Activated CD4-positive, alpha-beta T cell treated with anti-CD3 and anti-CD28 coated beads, Interleukin-2, amount 10 ng/mL, durations not matched to agents 24 days and 14 days (primary cell): ENCODE measurements at regions not wholly inside any gene's neighbourhood (a gene's known extent, or its start where the extent isn't known, plus 50 kb on each side); places are given as distances from the start of the nearest gene placed in this dataset.

ENCODE experiments used
- DNase-seq: peaks from one replicate; pipeline ENCODE4 v3.0.0; 2022
- H3K27ac Mint-ChIP-seq: one replicate; pipeline ENCODE4 v1.8.0; 2022; ENCODE audit warnings: mild to moderate bottlenecking, mixed read lengths
- H3K27me3 Mint-ChIP-seq: one replicate; pipeline ENCODE4 v1.8.0; 2022; ENCODE audit warnings: mixed read lengths
- H3K36me3 Mint-ChIP-seq: one replicate; pipeline ENCODE4 v1.8.0; 2022; ENCODE audit warnings: low read depth, mild to moderate bottlenecking, mixed read lengths
- H3K4me1 Mint-ChIP-seq: one replicate; pipeline ENCODE4 v1.8.0; 2021; ENCODE audit warnings: mixed read lengths
- H3K4me3 Mint-ChIP-seq: one replicate; pipeline ENCODE4 v1.8.0; 2022; ENCODE audit warnings: mild to moderate bottlenecking, moderate library complexity, mixed read lengths
- H3K9me3 Mint-ChIP-seq: one replicate; pipeline ENCODE4 v1.8.0; 2021; ENCODE audit warnings: mixed read lengths
- intact Hi-C: fragments of 100-400 bp; cut with micrococcal nuclease; formaldehyde crosslinking; loops from one replicate; pipeline ENCODE4 v1.15.1; 2023

DNA sequence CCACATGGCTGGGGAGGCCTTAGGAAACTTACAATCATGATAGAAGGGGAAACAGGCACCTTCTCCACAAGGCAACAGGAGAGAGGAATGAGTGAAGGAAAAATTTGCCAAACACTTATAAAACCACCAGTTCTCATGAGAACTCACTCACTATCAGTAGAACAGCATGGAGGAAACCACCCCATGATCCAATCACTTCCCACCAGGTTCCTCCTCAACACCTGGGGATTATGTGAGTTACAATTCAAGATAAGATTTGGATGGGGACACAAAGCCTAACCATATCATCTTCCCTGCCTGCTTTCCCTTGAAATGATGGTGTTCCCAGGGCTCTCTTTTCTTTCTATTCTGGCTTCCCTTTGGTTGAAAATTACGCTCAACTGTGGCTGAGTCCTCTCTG, 262.7 kb upstream of the HABP2 start:
- Mint-ChIP-seq H3K27ac (no peak overlapping the region), H3K36me3 (no peaks in the 10 kb centered on the region), H3K9me3 (no peaks in the 10 kb centered on the region), H3K4me1 (no peaks in the 10 kb centered on the region), H3K27me3 (no peaks in the 10 kb centered on the region), H3K4me3 (no peak overlapping the region)
- DNase-seq, result no peak
- intact Hi-C loops, result no loop called here

DNA sequence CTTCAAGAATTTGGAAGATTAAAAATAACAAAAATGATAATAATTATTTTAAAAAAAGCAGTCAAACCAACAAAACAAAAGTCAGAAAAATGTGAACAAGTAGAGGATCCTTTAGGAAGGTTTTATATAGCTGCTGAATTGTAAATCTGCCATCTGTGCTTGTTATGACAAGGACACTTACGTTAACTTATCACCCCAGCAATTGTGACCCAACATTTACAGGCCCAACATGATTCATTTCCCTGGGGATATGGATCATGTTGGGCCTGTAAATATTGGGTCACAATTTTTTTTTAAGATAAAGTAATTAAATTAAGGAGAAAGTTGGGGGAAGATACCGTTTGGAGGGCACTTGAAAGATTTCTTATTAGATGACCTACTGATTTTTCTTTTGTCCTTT, 261.4 kb upstream of the HABP2 start:
- intact Hi-C loops, result no loop called here
- DNase-seq, result no peak
- H3K36me3 Mint-ChIP-seq, result no peaks in the 10 kb centered on the region
- no peak overlapping the region for H3K27ac Mint-ChIP-seq
- no peak overlapping the region for H3K4me3 Mint-ChIP-seq
- no peaks in the 10 kb centered on the region for H3K9me3 Mint-ChIP-seq
- H3K27me3 Mint-ChIP-seq, result no peaks in the 10 kb centered on the region
- H3K4me1 Mint-ChIP-seq, result no peaks in the 10 kb centered on the region

DNA sequence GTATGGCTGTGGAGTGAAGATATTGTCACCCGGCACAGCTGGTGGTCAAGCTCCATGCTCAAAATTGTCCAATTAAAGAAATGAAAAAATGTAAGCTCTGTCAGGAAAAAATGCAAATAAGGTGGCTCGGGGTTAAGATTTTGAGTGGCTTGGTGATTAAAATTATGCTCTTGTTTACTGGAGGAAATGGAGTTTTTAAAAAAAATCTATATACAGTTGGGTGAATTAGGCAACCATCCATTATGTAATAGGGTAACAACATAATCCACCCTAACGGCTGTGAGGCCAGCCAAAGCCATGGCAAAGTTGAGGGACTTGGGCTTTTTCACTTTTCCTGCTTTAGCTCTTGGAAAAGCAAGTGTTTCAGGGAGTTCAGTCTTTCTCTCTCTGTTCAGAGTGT, 260.8 kb upstream of the HABP2 start:
- Mint-ChIP-seq H3K4me3 (no peak overlapping the region), H3K9me3 (no peaks in the 10 kb centered on the region), H3K27ac (no peak overlapping the region), H3K4me1 (no peaks in the 10 kb centered on the region), H3K27me3 (no peaks in the 10 kb centered on the region), H3K36me3 (no peaks in the 10 kb centered on the region)
- intact Hi-C loops, result no loop called here
- DNase-seq, result no peak

DNA sequence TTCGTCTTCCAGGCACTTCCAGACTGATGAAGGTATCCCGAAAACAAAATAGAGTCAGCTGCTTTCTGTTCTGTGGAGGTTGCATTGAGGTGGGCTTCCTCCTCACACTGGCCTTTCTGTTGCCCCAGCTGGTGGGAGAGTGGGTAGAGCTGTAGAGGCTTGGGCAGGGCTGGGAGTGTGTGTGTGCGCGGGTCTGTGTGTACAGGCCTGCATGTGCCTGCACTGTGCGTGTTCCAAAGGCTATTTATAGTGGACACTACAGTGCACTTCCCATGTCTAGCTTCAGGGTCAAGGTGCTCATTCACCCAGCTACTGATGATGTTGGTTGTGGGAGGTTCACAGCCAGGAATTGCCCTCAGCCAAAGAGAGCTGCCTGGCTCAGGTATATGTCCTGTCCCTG, 260.1 kb upstream of the HABP2 start:
- Mint-ChIP-seq H3K4me1 (no peaks in the 10 kb centered on the region), H3K4me3 (no peak overlapping the region), H3K36me3 (no peaks in the 10 kb centered on the region), H3K27me3 (no peaks in the 10 kb centered on the region), H3K27ac (no peak overlapping the region), H3K9me3 (no peaks in the 10 kb centered on the region)
- DNase-seq, result no peak
- intact Hi-C loops, result no loop called here

DNA sequence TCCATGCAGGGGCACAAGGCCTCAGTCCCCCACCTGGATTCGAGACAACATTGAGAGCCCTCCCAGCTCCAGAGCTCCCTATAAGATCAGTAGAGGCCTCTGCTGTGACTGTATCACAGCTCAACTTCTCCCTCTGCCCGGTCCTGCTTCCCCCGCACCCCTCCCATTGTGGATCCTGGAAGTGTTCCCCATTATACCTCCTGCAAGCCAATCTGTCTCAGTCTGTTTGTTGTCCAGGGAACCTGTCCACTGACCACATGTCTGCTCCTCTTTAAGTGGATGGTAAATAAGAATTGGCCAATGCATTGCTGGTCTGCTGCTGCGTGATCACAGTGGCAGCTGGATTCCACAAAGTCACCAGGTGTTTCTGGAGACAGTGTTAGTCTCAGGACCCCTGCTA, 259.7 kb upstream of the HABP2 start:
- Mint-ChIP-seq H3K9me3 (no peaks in the 10 kb centered on the region), H3K4me3 (no peak overlapping the region), H3K27ac (no peak overlapping the region)

DNA sequence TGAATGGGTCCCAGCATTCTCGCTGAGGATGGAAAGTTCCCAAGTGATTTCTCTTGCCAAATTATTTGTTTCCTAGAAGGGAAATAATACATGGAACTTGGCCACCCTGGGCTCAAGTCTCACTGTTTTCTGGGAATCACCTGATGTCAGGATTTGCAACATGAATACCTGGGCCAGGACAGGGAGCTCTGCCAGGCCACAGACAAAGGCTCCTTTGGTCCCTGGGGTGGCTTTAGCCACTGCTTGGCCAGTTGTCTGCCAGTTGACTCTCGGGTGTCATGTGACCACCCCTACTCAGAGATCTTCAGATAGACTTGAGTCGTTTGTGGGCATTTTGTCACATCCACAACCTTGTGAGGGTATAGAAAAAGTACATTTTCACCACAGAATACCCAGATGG, 258.0 kb upstream of the HABP2 start:
- H3K4me1 Mint-ChIP-seq, result no peaks in the 10 kb centered on the region
- H3K9me3 Mint-ChIP-seq, result no peaks in the 10 kb centered on the region
- H3K36me3 Mint-ChIP-seq, result no peaks in the 10 kb centered on the region
- DNase-seq, result no peak
- no peak overlapping the region for H3K4me3 Mint-ChIP-seq
- intact Hi-C loops, result no loop called here
- H3K27ac Mint-ChIP-seq, result no peak overlapping the region
- H3K27me3 Mint-ChIP-seq, result peaks cover 15% of the 10 kb centered on the region

More for the DNA sequence above, 259.7 kb upstream of the HABP2 start:
- Mint-ChIP-seq H3K27me3 (peaks cover 1% of the 10 kb centered on the region), H3K4me1 (no peaks in the 10 kb centered on the region), H3K36me3 (no peaks in the 10 kb centered on the region)
- intact Hi-C loops, result no loop called here
- no peak for DNase-seq

DNA sequence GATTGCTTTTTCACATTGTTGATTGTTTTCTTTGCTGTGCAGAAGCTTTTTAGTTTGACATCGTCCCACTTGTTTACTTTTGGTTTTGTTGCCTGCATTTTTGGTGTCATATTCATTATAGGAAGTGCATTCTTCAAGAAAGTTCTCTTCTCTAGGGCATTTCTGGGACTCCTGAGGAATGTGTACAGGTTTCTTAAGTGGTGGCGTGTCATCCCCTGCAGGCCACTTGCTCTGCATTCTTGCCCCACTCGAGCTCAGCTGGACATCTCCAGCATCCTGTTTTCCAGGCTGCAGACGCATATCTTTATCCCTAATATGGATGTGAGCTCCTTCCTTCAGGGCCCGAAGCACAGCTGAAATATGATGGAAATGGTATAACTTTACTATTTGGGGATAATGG, 255.6 kb upstream of the HABP2 start:
- peaks cover 21% of the 10 kb centered on the region for H3K27me3 Mint-ChIP-seq
- H3K4me3 Mint-ChIP-seq, result no peak overlapping the region

DNA sequence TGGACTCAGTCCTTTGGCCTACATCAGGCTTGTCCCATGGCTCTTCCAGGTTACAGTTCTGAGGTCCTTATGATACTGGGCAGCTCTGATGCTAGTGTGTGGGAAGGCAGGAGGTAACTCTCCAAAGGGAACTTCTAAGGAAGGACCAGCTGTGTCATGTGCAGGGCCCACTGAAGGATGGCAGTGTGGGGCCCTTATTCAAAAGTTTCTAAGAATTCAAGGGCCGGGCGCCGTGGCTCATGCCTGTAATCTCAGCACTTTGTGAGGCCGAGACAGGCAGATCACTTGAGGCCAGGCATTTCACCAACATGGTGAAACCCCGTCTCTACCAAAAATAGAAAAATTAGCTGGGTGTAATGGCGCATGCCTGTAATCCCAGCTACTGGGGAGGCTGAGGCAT, 254.2 kb upstream of the HABP2 start:
- H3K4me1 Mint-ChIP-seq, result no peaks in the 10 kb centered on the region
- H3K4me3 Mint-ChIP-seq, result no peak overlapping the region
- no peaks in the 10 kb centered on the region for H3K36me3 Mint-ChIP-seq
- no peak for DNase-seq
- H3K27ac Mint-ChIP-seq, result no peak overlapping the region
- H3K27me3 Mint-ChIP-seq, result peaks cover 21% of the 10 kb centered on the region
- intact Hi-C loops, result no loop called here
- H3K9me3 Mint-ChIP-seq, result no peaks in the 10 kb centered on the region

More for the DNA sequence above, 255.6 kb upstream of the HABP2 start:
- DNase-seq, result no peak
- intact Hi-C loops, result no loop called here
- Mint-ChIP-seq H3K27ac (no peak overlapping the region), H3K36me3 (no peaks in the 10 kb centered on the region), H3K9me3 (no peaks in the 10 kb centered on the region), H3K4me1 (no peaks in the 10 kb centered on the region)

DNA sequence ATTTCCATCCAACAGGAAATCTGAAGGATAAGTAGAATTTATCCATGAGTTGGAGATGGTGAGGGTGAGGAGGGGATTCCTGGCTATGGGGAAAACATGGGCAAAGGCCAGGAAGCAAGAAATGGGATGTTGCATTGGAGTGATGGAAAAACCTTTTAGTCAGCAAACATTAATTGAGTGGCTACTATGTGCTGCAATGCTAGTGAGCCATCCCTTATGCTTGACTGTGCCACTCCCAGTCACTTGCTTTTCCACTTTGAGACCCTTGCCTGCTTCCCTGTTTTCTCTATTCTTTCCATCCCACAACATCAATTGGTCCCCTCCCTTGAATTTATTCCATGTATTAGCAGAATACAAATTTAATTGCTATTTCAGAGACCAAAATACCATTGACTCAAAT, 252.7 kb upstream of the HABP2 start:
- H3K9me3 Mint-ChIP-seq, result no peaks in the 10 kb centered on the region
- no peaks in the 10 kb centered on the region for H3K4me1 Mint-ChIP-seq
- no peak overlapping the region for H3K4me3 Mint-ChIP-seq
- no peaks in the 10 kb centered on the region for H3K36me3 Mint-ChIP-seq
- no peak for DNase-seq
- intact Hi-C loops, result no loop called here
- H3K27me3 Mint-ChIP-seq, result peaks cover 21% of the 10 kb centered on the region
- no peak overlapping the region for H3K27ac Mint-ChIP-seq

DNA sequence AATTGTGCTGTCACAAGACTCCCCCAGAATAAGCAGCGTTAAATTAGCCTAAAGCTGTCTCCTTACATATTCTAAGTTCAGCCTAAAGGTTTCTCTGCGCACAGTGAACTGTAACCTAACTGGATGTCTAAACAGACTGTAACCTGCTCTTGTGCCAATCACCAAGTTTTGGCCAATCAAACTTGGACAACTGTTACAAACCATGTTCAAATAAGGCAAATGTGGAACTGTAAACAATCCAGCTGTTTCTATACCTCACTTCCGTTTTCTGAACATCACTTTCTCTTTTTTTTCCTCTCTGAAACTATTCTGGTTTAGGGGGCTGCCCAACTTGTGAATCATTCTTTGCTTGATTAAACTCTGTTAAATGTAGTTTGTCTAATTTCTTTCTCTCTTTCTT, 252.2 kb upstream of the HABP2 start:
- Mint-ChIP-seq H3K27me3 (peaks cover 21% of the 10 kb centered on the region), H3K9me3 (no peaks in the 10 kb centered on the region), H3K4me3 (no peak overlapping the region), H3K36me3 (no peaks in the 10 kb centered on the region), H3K27ac (no peak overlapping the region), H3K4me1 (no peaks in the 10 kb centered on the region)
- no peak for DNase-seq
- intact Hi-C loops, result no loop called here

DNA sequence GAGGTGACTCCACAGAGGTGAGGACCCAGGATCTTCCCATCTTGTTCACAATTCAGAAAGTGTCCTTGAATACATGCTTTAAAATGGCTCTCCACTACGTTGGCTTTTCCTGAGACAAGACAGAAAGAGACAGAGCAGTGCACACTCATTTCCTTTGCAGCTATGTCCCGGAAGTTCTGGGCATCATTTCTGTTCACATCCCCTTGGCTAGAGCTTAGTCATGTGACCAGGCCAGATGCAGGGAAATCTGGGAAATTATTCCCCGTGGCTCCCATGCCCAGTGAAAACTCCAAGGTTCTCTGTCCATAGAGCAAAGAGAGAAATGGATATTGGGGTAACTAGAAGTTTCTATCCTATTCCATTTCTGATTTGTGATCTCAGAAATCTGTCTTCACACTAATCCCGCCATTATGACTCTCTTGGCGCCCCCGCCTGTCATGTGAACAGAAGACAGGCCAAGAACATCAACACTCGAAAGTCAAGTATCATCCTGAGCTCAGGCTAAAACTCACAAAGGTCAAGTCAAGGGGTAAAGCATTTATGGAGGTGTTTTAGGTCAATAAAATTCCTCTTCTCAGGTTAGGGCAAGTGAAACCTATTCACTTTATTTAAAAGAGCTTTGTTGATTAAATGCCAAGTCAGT, 251.4 kb upstream of the HABP2 start:
- DNase-seq, result no peak
- Mint-ChIP-seq H3K4me1 (no peaks in the 10 kb centered on the region), H3K36me3 (no peaks in the 10 kb centered on the region), H3K27me3 (peaks cover 21% of the 10 kb centered on the region), H3K27ac (no peak overlapping the region), H3K4me3 (no peak overlapping the region), H3K9me3 (no peaks in the 10 kb centered on the region)
- intact Hi-C loops, result no loop called here

DNA sequence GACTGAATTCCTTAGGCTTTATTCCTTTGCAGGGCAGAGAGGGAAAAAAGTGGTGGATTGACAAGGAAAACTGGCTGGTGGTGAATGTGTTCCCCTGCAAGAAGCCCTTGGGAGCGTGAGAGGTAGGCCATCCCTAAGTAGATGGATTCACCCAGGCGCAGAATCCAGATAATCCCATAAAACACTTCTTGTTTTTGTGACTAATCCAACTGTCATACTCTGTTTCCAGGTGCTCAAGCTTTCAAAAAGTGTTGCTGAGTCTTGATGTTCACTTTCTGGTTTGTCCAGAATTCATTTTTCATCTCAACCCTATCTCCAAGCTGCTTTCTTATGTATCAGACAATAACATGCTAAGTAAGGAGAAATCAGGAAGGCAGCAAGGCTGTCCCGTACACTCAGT, 250.8 kb upstream of the HABP2 start:
- H3K27me3 Mint-ChIP-seq, result peaks cover 21% of the 10 kb centered on the region
- no peak overlapping the region for H3K4me3 Mint-ChIP-seq
- intact Hi-C loops, result no loop called here
- H3K36me3 Mint-ChIP-seq, result no peaks in the 10 kb centered on the region
- DNase-seq, result no peak
- no peaks in the 10 kb centered on the region for H3K4me1 Mint-ChIP-seq
- H3K9me3 Mint-ChIP-seq, result no peaks in the 10 kb centered on the region
- H3K27ac Mint-ChIP-seq, result no peak overlapping the region

DNA sequence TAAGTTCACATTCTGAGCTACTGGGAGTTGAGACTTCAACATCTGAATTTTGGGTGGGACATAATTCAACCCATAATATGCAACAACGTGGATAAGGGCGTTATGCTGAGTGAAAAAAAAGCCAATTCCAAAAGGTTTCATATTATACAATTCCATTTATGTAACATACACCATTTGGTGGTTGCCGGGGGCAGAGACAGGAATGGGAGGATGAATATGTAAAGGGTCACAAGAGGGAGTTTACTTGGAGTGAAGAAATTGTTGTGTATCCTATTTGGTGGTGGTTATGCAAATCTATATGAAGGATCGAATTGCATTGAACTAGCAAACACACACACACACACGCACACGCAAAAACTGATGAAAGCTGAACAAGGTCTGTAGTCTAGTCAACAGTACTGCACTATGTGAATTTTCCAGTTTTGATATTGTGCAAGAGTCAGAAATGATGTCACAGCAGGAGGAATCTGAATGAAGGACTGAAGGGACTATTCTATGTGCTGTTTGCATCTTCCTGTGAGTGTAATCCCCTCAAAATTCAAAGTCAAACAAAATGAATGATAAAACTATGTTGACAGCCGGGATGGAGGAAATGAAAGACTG, 249.2 kb upstream of the HABP2 start:
- intact Hi-C loops, result no loop called here
- no peak for DNase-seq
- Mint-ChIP-seq H3K27me3 (peaks cover 16% of the 10 kb centered on the region), H3K4me3 (no peak overlapping the region), H3K9me3 (no peaks in the 10 kb centered on the region), H3K4me1 (no peaks in the 10 kb centered on the region), H3K36me3 (no peaks in the 10 kb centered on the region), H3K27ac (no peak overlapping the region)

DNA sequence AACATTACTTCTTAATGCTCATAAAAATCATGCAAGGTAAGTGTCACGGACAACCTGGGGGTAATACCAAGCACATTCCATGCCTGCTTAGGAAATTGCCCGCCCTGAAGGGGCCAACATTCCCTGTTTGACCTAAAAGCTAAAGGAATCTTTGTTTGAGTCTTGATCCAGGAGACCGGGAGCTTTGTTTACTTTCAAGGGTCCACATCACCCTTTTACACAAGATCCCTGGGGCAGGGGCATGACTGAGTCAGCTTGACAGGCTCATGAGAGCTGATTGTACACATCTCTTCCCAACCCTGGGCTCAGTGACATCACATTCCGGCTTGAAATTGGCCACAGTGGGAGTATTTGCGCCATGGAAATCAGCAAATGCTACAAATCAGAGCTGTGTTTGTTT, 248.1 kb upstream of the HABP2 start:
- Mint-ChIP-seq H3K27ac (no peak overlapping the region), H3K36me3 (no peaks in the 10 kb centered on the region), H3K4me3 (no peak overlapping the region), H3K4me1 (no peaks in the 10 kb centered on the region), H3K9me3 (no peaks in the 10 kb centered on the region), H3K27me3 (peaks cover 8% of the 10 kb centered on the region)
- DNase-seq, result no peak
- intact Hi-C loops, result no loop called here

DNA sequence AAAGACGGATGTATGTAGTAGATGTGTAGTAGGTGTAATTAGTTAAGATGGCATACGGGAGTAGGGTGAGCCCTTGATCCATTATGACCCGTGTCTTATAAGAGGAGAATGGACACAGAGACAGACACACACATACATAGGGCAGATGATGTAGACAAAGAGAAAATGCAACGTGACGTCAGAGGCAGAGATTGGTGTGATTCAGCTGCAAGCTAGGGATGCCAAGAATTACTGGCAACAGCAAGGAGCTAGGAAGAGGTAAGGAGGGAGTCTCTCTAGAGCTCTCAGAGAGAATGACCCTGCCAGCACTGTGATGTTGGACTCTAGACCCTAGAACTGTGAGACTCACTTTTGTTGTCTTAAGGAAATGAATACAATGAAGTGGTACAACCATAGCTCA, 247.0 kb upstream of the HABP2 start:
- DNase-seq, result no peak
- intact Hi-C loops, result no loop called here
- Mint-ChIP-seq H3K27ac (no peak overlapping the region), H3K27me3 (peaks cover under 1% of the 10 kb centered on the region), H3K9me3 (no peaks in the 10 kb centered on the region), H3K36me3 (no peaks in the 10 kb centered on the region), H3K4me3 (no peak overlapping the region), H3K4me1 (no peaks in the 10 kb centered on the region)
